Uterus (tissue), 3 donors: ENCODE measurements at regions not wholly inside any gene's neighbourhood (a gene's known extent, or its start where the extent isn't known, plus 50 kb on each side); places are given as distances from the start of the nearest gene placed in this dataset.

ENCODE experiments used
- DNase-seq, 2 donors: peaks; one replicate each; pipeline ENCODE4 v3.0.0-alpha.2; 2019 to 2020
- H3K27ac ChIP-seq, 2 donors: fragments of 200-600 bp; sonication (generic); 1 replicate in 1 of 2; 2 replicates in 1 of 2; pipeline ENCODE4 v1.5.1; 2016 to 2018
- H3K27me3 ChIP-seq, 2 donors: fragments of 200-600 bp; sonication (generic); one replicate each; pipeline ENCODE4 v1.5.1; 2018 to 2019; ENCODE audit warnings: control low read depth in 1 of 2
- H3K36me3 ChIP-seq, 2 donors: fragments of 200-600 bp; sonication (generic); one replicate each; pipeline ENCODE4 v1.5.1; 2019; ENCODE audit warnings: control low read depth in 1 of 2
- H3K4me1 ChIP-seq, 2 donors: fragments of 200-600 bp; sonication (generic); one replicate each; pipeline ENCODE4 v1.5.1; 2018 to 2019; ENCODE audit warnings: control low read depth in 1 of 2
- H3K4me3 ChIP-seq, 2 donors: fragments of 200-600 bp; sonication (generic); 1 replicate in 1 of 2; 2 replicates in 1 of 2; pipeline ENCODE4 v1.5.1; 2018 to 2019; ENCODE audit warnings: mild to moderate bottlenecking in 1 of 2
- H3K9me3 ChIP-seq, 2 donors: fragments of 200-600 bp; sonication (generic); one replicate each; pipeline ENCODE4 v1.5.1; 2019; ENCODE audit warnings: control low read depth in 1 of 2
- CTCF ChIP-seq, 4 experiments: fragments of 200-600 bp in 2 of 4; fragments of 450-650 bp in 2 of 4; sonication (generic) in 2 of 4; IDR thresholded peaks; one replicate each; pipeline ENCODE4 v1.5.1; 2016 to 2019; ENCODE audit warnings: antibody characterized with exemption in 4 of 4, mild to moderate bottlenecking in 2 of 4, moderate library complexity in 1 of 4
- POLR2A ChIP-seq, 2 donors: fragments of 450-650 bp; IDR thresholded peaks; one replicate each; pipeline ENCODE4 v1.6.1; 2016; ENCODE audit warnings: antibody characterized with exemption in 2 of 2, mild to moderate bottlenecking in 1 of 2, moderate library complexity in 1 of 2
- intact Hi-C: fragments of 100-400 bp; cut with DNase I; formaldehyde crosslinking; loops from one replicate; pipeline ENCODE4 v1.15.1; 2023; ENCODE audit warnings: low total_unique reads
- donor health status: DM: yes; HTN: yes; CAD: no.

DNA sequence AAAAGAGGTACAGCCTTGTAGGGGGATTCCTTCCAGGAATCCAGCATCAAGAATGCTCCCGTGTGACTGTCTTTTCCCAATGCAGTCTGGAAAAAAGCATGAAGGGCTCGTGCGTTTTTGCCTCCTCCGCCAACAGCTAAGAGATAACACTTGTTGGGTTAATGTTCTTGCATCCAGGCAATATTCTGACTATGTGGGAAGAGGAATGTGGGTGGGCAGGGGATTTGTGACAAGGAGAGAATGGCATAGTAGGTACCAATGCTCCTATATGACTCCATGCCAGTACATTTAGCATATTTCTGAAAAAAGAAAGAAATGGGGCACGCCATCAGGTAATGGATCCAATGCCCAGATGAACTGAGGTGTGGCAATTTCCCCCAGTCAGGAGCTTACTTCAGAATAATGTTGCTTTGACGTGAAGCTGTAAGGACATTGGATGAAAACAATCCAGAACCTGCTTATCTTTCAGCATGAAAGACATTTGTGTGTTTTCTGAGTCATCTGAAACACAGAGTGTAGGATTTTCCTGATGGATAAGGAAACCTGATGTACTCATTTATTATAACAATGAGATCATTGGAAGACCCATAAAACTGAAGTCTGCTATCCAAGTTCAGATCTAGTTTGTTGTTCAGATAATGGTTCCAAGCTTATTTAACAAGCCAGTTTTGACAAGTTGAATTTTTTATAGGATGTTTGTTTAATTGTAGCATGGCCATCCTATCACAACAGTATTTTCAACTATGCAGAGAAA lies 105.5 kb downstream of the LYPLAL1 start:
- no peak for DNase-seq
- Histone ChIP-seq H3K4me3 (no peak overlapping the region), H3K36me3 (no peaks in the 10 kb centered on the region), H3K27ac (no peak overlapping the region), H3K4me1 (no peaks in the 10 kb centered on the region), H3K9me3 (no peaks in the 10 kb centered on the region), H3K27me3 (no peaks in the 10 kb centered on the region)
- intact Hi-C loops, result no loop called here
- TF ChIP-seq POLR2A (IDR thresholded peaks at IDR 0.05) (no peak), CTCF (IDR thresholded peaks at IDR 0.05) (no peak)

GRCh38 chr1:219278288-219278687 lies 104.6 kb downstream of the LYPLAL1 start:
- H3K4me3 ChIP-seq, result no peak overlapping the region
- intact Hi-C loops, result no loop called here
- H3K4me1 ChIP-seq, result no peaks in the 10 kb centered on the region
- no peak for DNase-seq
- H3K36me3 ChIP-seq, result no peaks in the 10 kb centered on the region
- H3K27me3 ChIP-seq, result no peaks in the 10 kb centered on the region
- H3K27ac ChIP-seq, result no peak overlapping the region
- TF ChIP-seq CTCF (IDR thresholded peaks at IDR 0.05) (no peak), POLR2A (IDR thresholded peaks at IDR 0.05) (no peak)
- no peaks in the 10 kb centered on the region for H3K9me3 ChIP-seq

GRCh38 chr1:219277304-219278105 lies 103.8 kb downstream of the LYPLAL1 start:
- no peak for TF ChIP-seq POLR2A (IDR thresholded peaks at IDR 0.05)
- no peak for TF ChIP-seq CTCF (IDR thresholded peaks at IDR 0.05)
- no peak for DNase-seq
- no peak overlapping the region for H3K27ac ChIP-seq
- H3K9me3 ChIP-seq, result no peaks in the 10 kb centered on the region
- no peak overlapping the region for H3K4me3 ChIP-seq
- no peaks in the 10 kb centered on the region for H3K4me1 ChIP-seq
- intact Hi-C loops, result no loop called here
- no peaks in the 10 kb centered on the region for H3K36me3 ChIP-seq
- H3K27me3 ChIP-seq, result no peaks in the 10 kb centered on the region

DNA sequence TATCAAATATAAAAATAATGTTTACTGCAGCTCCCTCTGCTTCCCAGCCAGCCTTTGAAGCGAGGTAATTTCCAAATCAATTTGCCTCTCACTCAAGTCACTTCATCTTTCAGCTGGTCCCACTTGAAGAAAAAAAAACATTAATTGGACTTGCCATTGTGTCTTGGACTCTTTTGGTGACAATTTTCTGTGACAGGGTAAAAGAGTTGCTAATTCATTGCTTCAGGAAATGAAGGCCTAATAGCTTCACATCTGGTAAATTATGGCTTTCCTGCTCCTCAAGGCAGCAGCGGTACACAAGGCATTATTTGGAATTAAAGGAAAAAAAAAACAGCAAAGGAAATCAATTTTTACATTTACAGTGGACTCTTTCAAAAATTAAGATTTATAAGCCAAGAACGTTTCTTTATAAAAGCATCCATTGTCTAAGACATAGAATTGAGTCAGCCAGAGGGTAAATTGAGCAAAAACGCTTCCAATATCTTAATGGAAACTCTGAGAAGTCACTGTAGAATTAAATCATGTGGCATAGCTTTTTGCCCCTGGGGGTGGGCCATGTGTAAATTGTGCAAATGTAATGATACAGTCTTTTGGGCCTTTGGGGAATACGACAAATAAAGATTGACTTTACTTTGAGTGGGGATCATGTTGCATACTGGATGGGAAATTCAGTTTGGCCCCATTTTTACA lies 102.5 kb downstream of the LYPLAL1 start:
- no peaks in the 10 kb centered on the region for H3K4me1 ChIP-seq
- DNase-seq, result no peak
- TF ChIP-seq POLR2A (IDR thresholded peaks at IDR 0.05), result no peak
- TF ChIP-seq CTCF (IDR thresholded peaks at IDR 0.05), result no peak
- no peaks in the 10 kb centered on the region for H3K36me3 ChIP-seq
- no peaks in the 10 kb centered on the region for H3K27me3 ChIP-seq
- no peak overlapping the region for H3K27ac ChIP-seq
- intact Hi-C loops, result no loop called here
- no peak overlapping the region for H3K4me3 ChIP-seq
- H3K9me3 ChIP-seq, result no peaks in the 10 kb centered on the region
